Gastrocnemius medialis (tissue), 4 donors: ENCODE measurements at regions not wholly inside any gene's neighbourhood (a gene's known extent, or its start where the extent isn't known, plus 50 kb on each side); places are given as distances from the start of the nearest gene placed in this dataset.

Experiments used
- ATAC-seq, 2 donors: fragments of 150-250 bp; one replicate each; pipeline ENCODE4 v1.9.1; 2016
- DNase-seq, 2 donors: peaks; one replicate each; pipeline ENCODE4 v3.0.0-alpha.2; 2019
- H3K27ac ChIP-seq, 4 donors: fragments of 200-600 bp; sonication (generic); 1 replicate in 1 of 4; 2 replicates in 3 of 4; pipeline ENCODE4 v1.5.1; 2016 to 2018; ENCODE audit warnings: mild to moderate bottlenecking in 2 of 4, moderate library complexity in 1 of 4
- H3K27me3 ChIP-seq, 3 donors: fragments of 200-600 bp; sonication (generic) in 2 of 3; 1 replicate in 1 of 3; 2 replicates in 2 of 3; pipeline versions ENCODE4 v1.5.1 to v1.6.0; 2016 to 2019; ENCODE audit warnings: mild to moderate bottlenecking in 1 of 3, moderate library complexity in 1 of 3
- H3K36me3 ChIP-seq, 2 donors: fragments of 200-600 bp; sonication (generic) in 1 of 2; one replicate each; pipeline ENCODE4 v1.5.1; 2017 to 2018
- H3K4me1 ChIP-seq, 2 donors: fragments of 200-600 bp; sonication (generic) in 1 of 2; one replicate each; pipeline ENCODE4 v1.5.1; 2016 to 2017; ENCODE audit warnings: mild to moderate bottlenecking in 2 of 2
- H3K4me3 ChIP-seq, 4 donors: fragments of 200-600 bp; sonication (generic) in 3 of 4; 1 replicate in 1 of 4; 2 replicates in 3 of 4; pipeline ENCODE4 v1.5.1; 2016 to 2019; ENCODE audit warnings: mild to moderate bottlenecking in 2 of 4
- H3K9me3 ChIP-seq, 3 donors: fragments of 200-600 bp; sonication (generic) in 2 of 3; 1 replicate in 1 of 3; 2 replicates in 2 of 3; pipeline ENCODE4 v1.5.1; 2016 to 2019
- CTCF ChIP-seq, 5 experiments: fragments of 450-650 bp in 3 of 5; fragments of 200-600 bp in 2 of 5; sonication (generic) in 2 of 5; IDR thresholded peaks in 4 of 5; conservative IDR thresholded peaks in 1 of 5; 1 replicate in 4 of 5; 2 replicates in 1 of 5; pipeline ENCODE4 v1.5.1; 2016 to 2019; ENCODE audit warnings: antibody characterized with exemption in 5 of 5, mild to moderate bottlenecking in 3 of 5, moderate library complexity in 3 of 5
- POLR2A ChIP-seq, 2 donors: fragments of 450-650 bp; IDR thresholded peaks; one replicate each; pipeline ENCODE4 v1.6.1; 2017; ENCODE audit warnings: antibody characterized with exemption in 2 of 2, mild to moderate bottlenecking in 2 of 2, moderate library complexity in 2 of 2
- in situ Hi-C, 4 donors: fragments of 200-750 bp; cut with MboI; loops; one replicate each; pipeline versions ENCODE4 v1.15.0 to v1.8.0; 2017; ENCODE audit warnings: low sequenced_read_pairs in 4 of 4
- intact Hi-C: fragments of 100-400 bp; cut with DNase I; formaldehyde crosslinking; loops from one replicate; pipeline ENCODE4 v1.15.1; 2023; ENCODE audit warnings: low total_unique reads

- intact Hi-C loops = no loop called here
- ATAC-seq (no peak), DNase-seq (no peak)
- H3K9me3 ChIP-seq = no peaks in the 10 kb centered on the region
- H3K4me3 ChIP-seq = no peak overlapping the region
- TF ChIP-seq CTCF (IDR thresholded peaks at IDR 0.05 in 4 of 5, conservative IDR thresholded peaks at IDR 0.05 in 1 of 5) (peak in 1 of 5 experiments; percentile 13), POLR2A (IDR thresholded peaks at IDR 0.05) (no peak)
- no peaks in the 10 kb centered on the region for H3K4me1 ChIP-seq
- no peaks in the 10 kb centered on the region for H3K36me3 ChIP-seq
- no peak overlapping the region for H3K27ac ChIP-seq
- in situ Hi-C loops = no loop called here
- no peaks in the 10 kb centered on the region for H3K27me3 ChIP-seq
Observed at GRCh38 chr4:27357283-27357682, 496.6 kb downstream of the STIM2 start.

GRCh38 chr4:27358269-27358668, 497.6 kb downstream of the STIM2 start:
- Histone ChIP-seq H3K4me3 (no peak overlapping the region), H3K27me3 (no peaks in the 10 kb centered on the region), H3K4me1 (no peaks in the 10 kb centered on the region), H3K27ac (no peak overlapping the region), H3K36me3 (no peaks in the 10 kb centered on the region), H3K9me3 (no peaks in the 10 kb centered on the region)
- TF ChIP-seq POLR2A (IDR thresholded peaks at IDR 0.05) (no peak), CTCF (IDR thresholded peaks at IDR 0.05 in 4 of 5, conservative IDR thresholded peaks at IDR 0.05 in 1 of 5) (no peak)
- in situ Hi-C loops = no loop called here
- DNase-seq = no peak
- intact Hi-C loops = no loop called here
- no peak for ATAC-seq

- Histone ChIP-seq H3K27me3 (no peaks in the 10 kb centered on the region), H3K36me3 (no peaks in the 10 kb centered on the region), H3K4me1 (no peaks in the 10 kb centered on the region), H3K27ac (no peak overlapping the region), H3K9me3 (no peaks in the 10 kb centered on the region), H3K4me3 (no peak overlapping the region)
- no peak for DNase-seq
- intact Hi-C loops = no loop called here
- in situ Hi-C loops = loop anchor here in 1 of 4 donors (10.0 kb wide), 1 partner anchor 55 kb away; no protein-coding TSS in a partner anchor
- ATAC-seq = no peak
- no peak for TF ChIP-seq POLR2A (IDR thresholded peaks at IDR 0.05)
- TF ChIP-seq CTCF (IDR thresholded peaks at IDR 0.05 in 4 of 5, conservative IDR thresholded peaks at IDR 0.05 in 1 of 5) = no peak
Observed at GRCh38 chr4:27360131-27360530, 499.5 kb downstream of the STIM2 start.

- no peaks in the 10 kb centered on the region for H3K27me3 ChIP-seq
- intact Hi-C loops = no loop called here
- in situ Hi-C loops = loop anchor here in 1 of 4 donors (10.0 kb wide), 1 partner anchor 56 kb away; no protein-coding TSS in a partner anchor
- no peak overlapping the region for H3K27ac ChIP-seq
- no peaks in the 10 kb centered on the region for H3K9me3 ChIP-seq
- TF ChIP-seq CTCF (IDR thresholded peaks at IDR 0.05 in 4 of 5, conservative IDR thresholded peaks at IDR 0.05 in 1 of 5) = no peak
- no peak for TF ChIP-seq POLR2A (IDR thresholded peaks at IDR 0.05)
- H3K4me1 ChIP-seq = no peaks in the 10 kb centered on the region
- H3K4me3 ChIP-seq = peak overlapping the region in 1 of 4 donors; percentile 5
- DNase-seq = no peak
- no peak for ATAC-seq
- H3K36me3 ChIP-seq = no peaks in the 10 kb centered on the region
Observed at GRCh38 chr4:27360790-27361267, 500.2 kb downstream of the STIM2 start.

- no peak overlapping the region for H3K4me3 ChIP-seq
- ATAC-seq (no peak), DNase-seq (no peak)
- H3K27me3 ChIP-seq = no peaks in the 10 kb centered on the region
- intact Hi-C loops (no loop called here), in situ Hi-C loops (loop anchor here in 1 of 4 donors (10.0 kb wide), 1 partner anchor 60 kb away; no protein-coding TSS in a partner anchor)
- no peak for TF ChIP-seq POLR2A (IDR thresholded peaks at IDR 0.05)
- TF ChIP-seq CTCF (IDR thresholded peaks at IDR 0.05 in 4 of 5, conservative IDR thresholded peaks at IDR 0.05 in 1 of 5) = no peak
- H3K36me3 ChIP-seq = no peaks in the 10 kb centered on the region
- no peak overlapping the region for H3K27ac ChIP-seq
- H3K4me1 ChIP-seq = no peaks in the 10 kb centered on the region
- H3K9me3 ChIP-seq = no peaks in the 10 kb centered on the region
Observed at GRCh38 chr4:27364509-27364908, 503.9 kb downstream of the STIM2 start.
